ENCODE measurements at regions not wholly inside any gene's neighbourhood (a gene's known extent, or its start where the extent isn't known, plus 50 kb on each side); places are given as distances from the start of the nearest gene placed in this dataset.

DNA sequence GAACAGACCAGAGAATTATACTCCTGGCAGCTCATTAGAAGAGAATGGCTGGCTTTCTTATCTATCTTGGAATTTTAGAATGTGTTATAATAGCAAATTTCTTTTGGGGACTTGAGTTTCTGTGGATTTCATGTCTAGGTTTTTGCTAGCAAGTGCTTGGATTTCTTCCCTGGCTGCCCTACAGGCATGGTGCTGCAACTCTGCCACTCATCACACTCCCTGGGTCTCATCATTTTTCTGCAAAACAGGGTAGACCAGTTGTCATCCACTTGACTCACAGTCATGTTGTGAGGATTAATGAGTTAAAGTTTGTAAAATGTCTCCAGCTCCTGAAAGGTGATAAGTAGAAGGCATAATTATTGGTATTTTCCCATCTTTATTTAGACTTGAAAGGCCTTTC, 60.7 kb upstream of the LCORL start:
- no peak for DNase-seq

DNA sequence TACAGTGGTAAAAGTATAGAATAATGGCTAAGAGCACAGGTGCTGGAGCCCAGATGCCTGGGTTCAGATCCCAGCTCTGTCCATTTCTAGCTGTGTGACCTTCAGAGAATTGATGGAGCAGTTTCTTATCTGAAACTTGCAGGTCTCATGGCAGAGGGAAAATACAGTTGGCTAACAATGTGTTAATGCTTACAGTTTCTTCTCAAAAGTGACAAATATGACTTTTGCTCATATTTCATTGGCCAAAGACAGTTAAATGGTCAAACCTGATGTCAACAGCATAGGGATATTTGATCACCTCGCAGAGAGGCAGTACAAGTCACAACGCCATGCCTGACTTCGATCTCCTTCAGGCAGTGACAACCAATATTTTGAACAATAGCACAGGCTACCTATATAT, 60.2 kb upstream of the LCORL start:
- no peak for DNase-seq

DNA sequence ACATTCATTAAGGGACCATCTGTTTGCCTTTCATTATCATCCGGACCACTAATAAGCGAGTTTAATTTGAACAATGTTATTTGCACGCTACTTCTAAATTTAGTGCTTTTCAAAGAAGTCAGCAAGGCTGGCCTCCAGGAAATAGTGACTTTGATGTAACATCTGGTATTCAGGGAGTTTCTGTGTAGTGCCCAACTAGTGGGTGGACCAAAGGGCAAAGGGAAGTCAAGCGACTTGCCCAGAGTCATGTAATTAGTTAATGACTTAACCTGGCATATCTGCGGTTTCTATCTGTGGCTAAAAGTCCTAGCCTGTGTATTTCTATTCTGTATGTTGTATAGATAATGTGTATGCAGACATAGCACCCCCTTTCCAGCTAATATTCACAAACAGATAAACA, 56.3 kb upstream of the LCORL start:
- no peak for DNase-seq

DNA sequence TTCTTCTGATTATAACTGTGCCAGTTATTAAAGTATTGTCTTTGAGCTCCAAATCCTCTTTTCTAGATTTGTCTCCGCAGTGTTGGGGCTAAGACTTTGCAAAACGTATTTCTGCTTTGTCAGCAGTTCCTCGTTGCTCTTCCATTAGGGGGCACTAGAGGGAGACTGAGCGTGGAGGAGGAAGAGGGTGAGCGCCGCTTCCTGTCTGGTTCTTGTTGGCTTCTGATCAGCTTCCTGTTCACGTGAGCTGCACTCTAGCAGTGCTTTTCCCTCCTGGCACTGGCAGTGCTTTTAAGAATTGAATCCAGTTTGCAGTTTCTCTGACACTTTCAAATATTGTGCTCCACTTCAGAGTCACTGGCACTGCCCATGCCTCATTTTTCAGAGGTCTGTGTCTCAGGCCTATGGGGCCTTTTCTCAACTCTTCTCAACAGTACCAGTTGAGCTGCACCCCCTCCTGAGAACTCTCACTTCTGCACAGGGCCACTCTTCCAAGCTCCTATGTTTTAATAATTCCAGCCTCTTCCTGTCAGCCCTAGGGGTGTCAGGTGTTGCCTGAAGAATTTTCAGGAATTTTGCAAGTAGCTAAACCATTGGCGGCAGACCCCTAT, 54.4 kb upstream of the LCORL start:
- DNase-seq = no peak

DNA sequence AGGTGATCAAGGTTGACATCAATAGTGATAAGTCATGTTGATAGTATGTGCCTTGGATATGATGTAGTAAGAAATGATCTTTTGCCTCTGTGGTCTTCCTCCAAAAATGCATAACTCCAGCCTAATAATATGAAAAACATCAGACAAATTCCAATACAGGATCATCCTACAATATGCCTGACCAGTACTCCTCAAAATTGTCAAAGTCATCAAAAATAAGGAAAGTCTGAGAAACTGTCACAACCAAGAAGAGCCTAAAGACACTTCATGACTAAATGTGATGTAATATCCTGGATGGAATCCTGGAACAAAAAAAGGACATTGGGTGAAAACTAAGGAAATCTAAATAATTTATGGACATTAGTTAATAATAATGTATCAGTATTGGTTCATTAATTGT, 50.3 kb upstream of the LCORL start:
- no peak for DNase-seq

Measured in HCEC 1CT (cell line).